OCI-LY7 (cell line): ENCODE measurements at regions not wholly inside any gene's neighbourhood (a gene's known extent, or its start where the extent isn't known, plus 50 kb on each side); places are given as distances from the start of the nearest gene placed in this dataset.

Experiments used
- CTCF ChIP-seq: fragments of 200-600 bp; sonication (generic); conservative IDR thresholded peaks from 2 replicates; pipeline ENCODE4 v1.5.1; 2014; ENCODE audit warnings: mild to moderate bottlenecking, antibody characterized with exemption, low read length, moderate library complexity, mixed read lengths
- EZH2phosphoT487 ChIP-seq: fragments of 200-600 bp; sonication (generic); IDR thresholded peaks from 2 replicates; pipeline ENCODE4 v1.6.1; 2018; ENCODE audit warnings: low read depth, borderline replicate concordance, mild to moderate bottlenecking, mixed run types, antibody characterized with exemption, low read length, moderate library complexity, mixed read lengths

DNA sequence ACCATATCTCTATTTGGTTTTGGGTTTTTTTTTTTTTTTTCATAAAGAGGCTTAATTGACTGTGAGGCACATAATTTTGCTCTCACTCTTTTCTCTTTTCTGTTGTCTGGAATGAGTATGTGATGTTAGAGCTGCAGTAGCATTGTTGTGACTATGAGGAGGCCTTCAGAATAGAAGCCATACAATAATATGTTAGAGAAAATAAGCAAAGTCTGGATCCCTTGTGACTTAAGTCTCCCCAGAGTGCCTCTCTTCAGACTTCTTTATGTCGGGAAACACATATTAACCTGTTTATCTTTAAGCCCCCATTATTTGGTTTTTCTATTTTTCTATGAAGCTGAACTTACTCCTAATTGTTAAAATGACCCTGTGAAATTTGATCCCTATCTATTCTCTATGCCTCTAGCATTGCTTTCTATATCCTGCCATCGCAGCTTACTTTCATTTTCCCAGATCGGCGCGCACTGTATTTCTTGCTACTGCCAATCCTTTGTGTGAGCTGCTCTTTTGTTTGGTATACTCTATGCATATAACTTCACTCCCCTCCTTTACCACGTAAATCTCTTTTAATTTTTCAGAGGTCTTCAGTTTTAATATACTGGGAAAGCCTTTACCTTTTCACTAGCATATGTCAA, 372.5 kb upstream of the KCNN2 start:
- TF ChIP-seq CTCF (no peak), EZH2phosphoT487 (no peak)
